GM12872 (cell line): ENCODE measurements at regions not wholly inside any gene's neighbourhood (a gene's known extent, or its start where the extent isn't known, plus 50 kb on each side); places are given as distances from the start of the nearest gene placed in this dataset.

Source experiments
- TF ChIP-seq, protein P1 (sequence below): IDR thresholded peaks from 3 replicates; pipeline ENCODE4 v1.5.1; 2011; ENCODE audit warnings: low read depth, mild to moderate bottlenecking, low read length, moderate library complexity; ENCODE audit not compliant: insufficient read depth

DNA sequence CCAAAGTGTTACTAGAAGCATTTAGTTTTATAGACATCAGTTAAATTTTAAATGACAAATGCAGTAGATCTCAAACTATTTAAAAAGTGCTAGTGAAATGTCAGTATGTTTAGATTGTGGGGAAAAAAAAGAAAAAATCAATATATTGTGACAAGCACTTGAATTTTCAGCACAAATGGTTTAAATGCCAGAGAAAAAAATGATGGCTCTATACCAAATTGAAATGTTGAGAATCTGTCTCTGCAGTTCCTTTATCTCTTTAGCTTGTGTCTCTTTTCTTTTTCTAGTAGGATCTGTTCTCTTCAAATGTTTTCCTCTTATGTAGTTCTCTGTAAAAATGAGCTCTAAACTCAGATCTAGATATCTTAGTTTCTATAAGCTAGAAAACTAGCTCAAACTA is 682.6 kb upstream of the GCFC2 start:
- TF ChIP-seq, protein P1, sequence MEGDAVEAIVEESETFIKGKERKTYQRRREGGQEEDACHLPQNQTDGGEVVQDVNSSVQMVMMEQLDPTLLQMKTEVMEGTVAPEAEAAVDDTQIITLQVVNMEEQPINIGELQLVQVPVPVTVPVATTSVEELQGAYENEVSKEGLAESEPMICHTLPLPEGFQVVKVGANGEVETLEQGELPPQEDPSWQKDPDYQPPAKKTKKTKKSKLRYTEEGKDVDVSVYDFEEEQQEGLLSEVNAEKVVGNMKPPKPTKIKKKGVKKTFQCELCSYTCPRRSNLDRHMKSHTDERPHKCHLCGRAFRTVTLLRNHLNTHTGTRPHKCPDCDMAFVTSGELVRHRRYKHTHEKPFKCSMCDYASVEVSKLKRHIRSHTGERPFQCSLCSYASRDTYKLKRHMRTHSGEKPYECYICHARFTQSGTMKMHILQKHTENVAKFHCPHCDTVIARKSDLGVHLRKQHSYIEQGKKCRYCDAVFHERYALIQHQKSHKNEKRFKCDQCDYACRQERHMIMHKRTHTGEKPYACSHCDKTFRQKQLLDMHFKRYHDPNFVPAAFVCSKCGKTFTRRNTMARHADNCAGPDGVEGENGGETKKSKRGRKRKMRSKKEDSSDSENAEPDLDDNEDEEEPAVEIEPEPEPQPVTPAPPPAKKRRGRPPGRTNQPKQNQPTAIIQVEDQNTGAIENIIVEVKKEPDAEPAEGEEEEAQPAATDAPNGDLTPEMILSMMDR, result no peak

DNA sequence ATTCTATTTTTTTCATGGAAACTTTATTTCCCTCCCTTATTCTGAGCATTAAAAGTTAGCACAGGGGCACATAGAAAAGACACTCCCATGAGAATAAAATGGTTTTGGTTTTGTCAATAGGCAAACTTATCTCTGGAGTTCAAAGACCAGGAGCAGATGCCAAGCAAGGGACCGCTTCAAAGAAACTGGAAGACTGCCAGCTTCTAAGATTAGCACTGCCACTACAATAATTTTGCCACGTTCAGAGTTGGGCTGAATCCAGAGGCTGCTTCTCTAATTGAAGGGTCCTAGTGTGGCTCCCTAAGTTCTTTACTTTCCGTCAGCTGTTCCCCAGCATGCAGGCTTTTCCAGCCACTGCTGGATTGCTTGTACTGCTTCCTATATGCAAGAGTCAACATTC is 681.0 kb upstream of the GCFC2 start:
- TF ChIP-seq, protein P1, result no peak

DNA sequence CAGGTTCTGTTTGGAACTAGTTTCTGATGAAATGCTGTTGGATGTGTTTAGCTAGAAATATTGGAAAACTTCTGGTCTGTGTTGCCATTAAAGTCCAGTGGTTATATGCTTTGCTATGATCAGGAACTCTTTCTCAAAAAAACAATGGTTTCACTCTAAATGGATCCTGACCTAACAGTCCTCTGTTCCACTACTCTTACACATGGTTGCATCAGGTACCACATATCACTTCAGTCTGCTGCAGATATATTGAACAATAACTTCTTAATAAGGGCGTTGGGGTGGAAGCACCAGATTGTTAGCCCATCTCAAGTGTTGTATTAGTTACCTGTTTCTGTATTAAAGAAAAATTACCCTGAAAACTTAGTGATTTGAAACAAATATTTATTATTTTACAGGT is 676.6 kb upstream of the GCFC2 start:
- TF ChIP-seq, protein P1, result no peak

DNA sequence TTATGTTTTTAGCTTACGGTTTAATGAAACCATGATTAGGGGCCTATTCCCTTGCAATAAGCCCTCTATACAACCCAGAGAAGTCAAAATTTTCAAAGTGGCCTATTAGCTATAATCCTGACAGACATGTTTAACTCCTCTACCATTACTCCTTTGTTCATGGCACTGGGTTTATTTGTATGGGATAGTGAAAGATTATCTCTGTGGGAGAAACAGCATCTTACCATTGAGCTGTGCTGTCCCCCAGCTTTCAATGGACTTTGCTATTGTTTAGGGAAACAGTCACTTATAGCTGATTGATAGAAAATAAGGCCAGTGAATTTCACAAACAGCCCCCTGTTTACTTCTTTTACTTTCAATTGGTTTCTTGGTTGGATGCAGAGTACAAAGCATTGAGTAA is 675.2 kb upstream of the GCFC2 start:
- TF ChIP-seq, protein P1, result no peak

DNA sequence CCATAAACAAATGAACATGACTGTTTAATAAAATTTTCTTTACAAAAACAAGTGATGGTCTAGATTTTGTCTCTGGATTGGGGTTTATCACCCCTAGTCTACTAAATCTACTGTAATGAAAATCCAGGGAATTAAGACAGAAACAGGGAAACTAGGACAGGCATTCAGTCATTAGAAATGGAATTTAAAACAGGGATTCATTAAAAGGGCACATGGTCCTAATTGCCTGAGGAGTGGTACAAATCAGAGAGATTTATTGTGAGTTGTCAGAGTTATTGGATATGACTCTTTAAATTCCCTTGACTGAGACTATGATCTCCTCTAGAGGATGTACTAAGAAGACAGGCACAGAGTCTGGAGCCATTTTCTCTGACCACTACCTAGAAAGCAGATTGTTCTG is 670.9 kb upstream of the GCFC2 start:
- TF ChIP-seq, protein P1, result no peak

DNA sequence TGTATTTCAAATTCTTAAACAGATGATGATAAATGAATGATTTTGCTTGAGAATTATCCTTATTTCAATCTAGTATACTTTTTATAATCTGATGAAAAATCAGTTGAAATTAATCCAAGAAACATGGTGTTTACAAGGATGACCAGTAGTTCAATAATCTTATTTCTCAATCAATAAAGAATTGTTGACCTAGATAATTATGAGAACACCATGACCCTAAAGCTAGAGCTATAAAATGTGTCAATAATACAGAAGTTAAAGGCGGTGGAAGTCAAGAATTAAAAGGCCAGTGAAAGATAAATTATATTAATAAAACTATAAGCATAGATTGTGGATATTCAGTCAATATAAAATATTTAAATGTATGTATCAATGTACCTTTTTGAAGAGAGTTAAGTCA is 667.4 kb upstream of the GCFC2 start:
- TF ChIP-seq, protein P1, result no peak

DNA sequence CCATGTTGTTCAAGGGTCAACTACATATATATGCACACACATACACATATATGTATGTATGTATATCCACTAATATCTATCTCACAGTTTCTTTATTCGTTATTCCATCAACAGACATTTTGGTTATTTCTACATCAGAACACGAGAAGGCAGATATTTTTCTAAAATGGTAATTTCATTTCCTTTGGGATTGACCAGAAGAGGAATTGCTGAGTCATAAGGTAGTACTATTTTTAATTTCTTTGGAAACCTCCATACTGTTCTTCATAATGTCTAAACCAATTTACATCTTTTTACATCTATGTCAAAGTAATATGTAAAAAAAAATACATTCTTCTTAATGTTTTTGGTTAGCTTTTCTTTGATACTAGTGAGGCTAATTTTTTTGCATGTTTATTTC is 630.7 kb upstream of the GCFC2 start:
- TF ChIP-seq, protein P1, result no peak

DNA sequence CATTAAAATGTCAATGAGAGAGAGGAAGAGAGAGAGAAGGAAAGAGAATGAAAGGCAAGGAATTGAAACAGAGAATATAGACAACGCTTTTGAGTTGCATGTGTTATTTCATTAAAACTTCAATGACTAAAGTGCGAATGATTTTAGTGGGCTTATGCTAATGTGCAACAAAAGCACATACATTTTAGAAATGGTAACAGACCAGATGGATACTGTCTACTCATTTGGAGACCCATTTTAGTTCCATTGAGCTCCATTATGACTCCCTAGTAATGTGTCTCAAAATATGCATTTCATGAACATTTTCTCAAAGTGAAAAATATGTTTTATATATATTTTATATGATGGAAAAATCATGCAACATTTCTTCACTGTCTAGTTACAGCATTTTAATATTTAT is 622.2 kb upstream of the GCFC2 start:
- TF ChIP-seq, protein P1, result no peak
